Vagina (tissue), 2 donors: ENCODE measurements at regions not wholly inside any gene's neighbourhood (a gene's known extent, or its start where the extent isn't known, plus 50 kb on each side); places are given as distances from the start of the nearest gene placed in this dataset.

ENCODE experiments used
- POLR2A ChIP-seq, 2 donors: fragments of 450-650 bp; IDR thresholded peaks; one replicate each; pipeline ENCODE4 v1.6.1; 2017; ENCODE audit warnings: antibody characterized with exemption in 2 of 2, mild to moderate bottlenecking in 2 of 2, moderate library complexity in 2 of 2
- POLR2AphosphoS5 ChIP-seq, 2 donors: sonication (generic); formaldehyde crosslinking; IDR thresholded peaks; one replicate each; pipeline ENCODE4 v1.9.0; 2017; ENCODE audit warnings: antibody characterized with exemption in 2 of 2, mild to moderate bottlenecking in 2 of 2, low read depth in 1 of 2; ENCODE audit not compliant: insufficient read depth in 1 of 2
- TF ChIP-seq, protein P1 (sequence below), 3 experiments: fragments of 450-650 bp in 2 of 3; fragments of 200-600 bp in 1 of 3; sonication (generic) in 1 of 3; IDR thresholded peaks; one replicate each; pipeline ENCODE4 v1.5.1; 2017 to 2019; ENCODE audit warnings: antibody characterized with exemption in 3 of 3, mild to moderate bottlenecking in 2 of 3, moderate library complexity in 2 of 3

DNA sequence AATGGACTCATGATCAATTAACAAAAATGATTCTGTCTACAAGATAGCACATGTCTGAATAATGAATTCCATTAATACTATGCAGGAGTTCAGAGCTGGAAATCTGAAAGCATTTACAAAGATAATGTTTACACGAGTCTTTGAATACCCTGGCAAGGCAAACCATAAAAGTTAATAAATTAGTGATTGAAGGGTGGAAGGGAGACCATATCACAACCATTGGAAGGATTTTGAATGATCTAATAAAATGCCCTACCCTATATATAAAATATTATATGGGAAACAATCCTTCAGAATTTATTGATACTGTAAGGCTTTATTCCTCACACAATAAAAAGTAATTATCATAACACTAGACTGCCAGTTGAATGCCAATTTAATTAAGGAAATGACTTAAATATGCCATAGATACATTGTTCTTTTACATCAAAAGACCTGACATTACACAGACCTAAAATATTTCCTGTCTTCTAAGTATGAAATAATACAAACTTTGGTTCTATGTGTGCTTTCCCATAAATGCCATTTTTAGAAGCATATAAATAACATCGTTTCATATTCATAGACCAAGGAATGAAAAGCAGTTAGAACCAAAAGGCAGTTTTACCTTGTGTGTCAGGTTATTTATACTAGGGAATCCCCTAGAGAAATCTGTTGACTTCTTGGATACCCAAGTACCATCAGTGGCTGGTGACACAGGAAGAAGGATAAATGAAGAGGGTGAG, 249.2 kb upstream of the MARCKS start:
- TF ChIP-seq, protein P1, sequence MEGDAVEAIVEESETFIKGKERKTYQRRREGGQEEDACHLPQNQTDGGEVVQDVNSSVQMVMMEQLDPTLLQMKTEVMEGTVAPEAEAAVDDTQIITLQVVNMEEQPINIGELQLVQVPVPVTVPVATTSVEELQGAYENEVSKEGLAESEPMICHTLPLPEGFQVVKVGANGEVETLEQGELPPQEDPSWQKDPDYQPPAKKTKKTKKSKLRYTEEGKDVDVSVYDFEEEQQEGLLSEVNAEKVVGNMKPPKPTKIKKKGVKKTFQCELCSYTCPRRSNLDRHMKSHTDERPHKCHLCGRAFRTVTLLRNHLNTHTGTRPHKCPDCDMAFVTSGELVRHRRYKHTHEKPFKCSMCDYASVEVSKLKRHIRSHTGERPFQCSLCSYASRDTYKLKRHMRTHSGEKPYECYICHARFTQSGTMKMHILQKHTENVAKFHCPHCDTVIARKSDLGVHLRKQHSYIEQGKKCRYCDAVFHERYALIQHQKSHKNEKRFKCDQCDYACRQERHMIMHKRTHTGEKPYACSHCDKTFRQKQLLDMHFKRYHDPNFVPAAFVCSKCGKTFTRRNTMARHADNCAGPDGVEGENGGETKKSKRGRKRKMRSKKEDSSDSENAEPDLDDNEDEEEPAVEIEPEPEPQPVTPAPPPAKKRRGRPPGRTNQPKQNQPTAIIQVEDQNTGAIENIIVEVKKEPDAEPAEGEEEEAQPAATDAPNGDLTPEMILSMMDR (IDR thresholded peaks at IDR 0.05), result no peak
- TF ChIP-seq POLR2A (IDR thresholded peaks at IDR 0.05) (no peak), POLR2AphosphoS5 (IDR thresholded peaks at IDR 0.05; ENCODE audit: insufficient read depth in 1 of 2, low read depth in 1 of 2) (no peak)
